Ishikawa (cell line): ENCODE measurements at regions not wholly inside any gene's neighbourhood (a gene's known extent, or its start where the extent isn't known, plus 50 kb on each side); places are given as distances from the start of the nearest gene placed in this dataset.

Experiments
- CEBPB ChIP-seq: IDR thresholded peaks from 2 replicates; pipeline ENCODE4 v1.6.1; 2012
- CREB1 ChIP-seq: IDR thresholded peaks from 2 replicates; pipeline ENCODE4 v1.6.1; 2012; ENCODE audit warnings: low read depth
- EGR1 ChIP-seq: IDR thresholded peaks from 2 replicates; pipeline ENCODE4 v1.6.1; 2012
- EP300 ChIP-seq: IDR thresholded peaks from 2 replicates; pipeline ENCODE4 v1.6.1; 2012; ENCODE audit warnings: borderline replicate concordance
- FOXM1 ChIP-seq: IDR thresholded peaks from 2 replicates; pipeline ENCODE4 v1.6.1; 2012; ENCODE audit warnings: low read depth, borderline replicate concordance
- MAX ChIP-seq: IDR thresholded peaks from 2 replicates; pipeline ENCODE4 v1.6.1; 2012
- NFIC ChIP-seq: IDR thresholded peaks from 2 replicates; pipeline ENCODE4 v1.6.1; 2012
- RAD21 ChIP-seq: IDR thresholded peaks from 2 replicates; pipeline ENCODE4 v1.6.1; 2012; ENCODE audit warnings: low read depth
- REST ChIP-seq: IDR thresholded peaks from 2 replicates; pipeline ENCODE4 v1.6.1; 2012; ENCODE audit warnings: low read depth, mild to moderate bottlenecking
- TAF1 ChIP-seq: IDR thresholded peaks from 2 replicates; pipeline ENCODE4 v1.6.1; 2012; ENCODE audit warnings: low read depth, mild to moderate bottlenecking
- TCF12 ChIP-seq: IDR thresholded peaks from 2 replicates; pipeline ENCODE4 v1.6.1; 2012; ENCODE audit warnings: low read depth
- TEAD4 ChIP-seq: IDR thresholded peaks from 2 replicates; pipeline ENCODE4 v1.6.1; 2012
- USF1 ChIP-seq: IDR thresholded peaks from 2 replicates; pipeline ENCODE4 v1.6.1; 2012
- YY1 ChIP-seq: IDR thresholded peaks from 2 replicates; pipeline ENCODE4 v1.6.1; 2012; ENCODE audit warnings: low read depth
- ZBTB7A ChIP-seq: IDR thresholded peaks from 2 replicates; pipeline ENCODE4 v1.6.1; 2012; ENCODE audit warnings: low read depth

GRCh38 chr21:38751379-38752050 is 54.2 kb upstream of the ETS2 start:
- TF ChIP-seq EP300 (no peak), REST (no peak), FOXM1 (no peak), CREB1 (no peak), TCF12 (no peak), TEAD4 (no peak), USF1 (no peak), NFIC (no peak), ZBTB7A (no peak), CEBPB (no peak), TAF1 (no peak), MAX (no peak), YY1 (no peak), RAD21 (no peak), EGR1 (no peak)

- no peak for TF ChIP-seq CEBPB
- no peak for TF ChIP-seq CREB1
- TF ChIP-seq USF1, result no peak
- TF ChIP-seq NFIC, result no peak
- TF ChIP-seq ZBTB7A, result no peak
- TF ChIP-seq YY1, result no peak
- TF ChIP-seq EP300, result no peak
- no peak for TF ChIP-seq TEAD4
- no peak for TF ChIP-seq EGR1
- no peak for TF ChIP-seq RAD21
Measured at GRCh38 chr21:38752051-38752505, 53.7 kb upstream of the ETS2 start.

- TF ChIP-seq EP300 (no peak), YY1 (no peak), EGR1 (no peak), TEAD4 (no peak), REST (no peak), NFIC (no peak), RAD21 (no peak), TAF1 (no peak)
Measured at GRCh38 chr21:38753114-38753513, 52.6 kb upstream of the ETS2 start.

- TF ChIP-seq TAF1 (no peak), NFIC (no peak), RAD21 (no peak), FOXM1 (no peak)
Measured at GRCh38 chr21:38753557-38753971, 52.2 kb upstream of the ETS2 start.
